H4 (cell line): ENCODE measurements at regions not wholly inside any gene's neighbourhood (a gene's known extent, or its start where the extent isn't known, plus 50 kb on each side); places are given as distances from the start of the nearest gene placed in this dataset.
"Not testable (repeated sequence)": the region's sequence is repeated elsewhere in the genome, so short reads cannot be mapped to it uniquely, and the experiment has no call there.

ENCODE experiments used
- DNase-seq: peaks from one replicate; pipeline ENCODE4 v3.0.0-alpha.2; 2015; ENCODE audit warnings: low spot score

DNA sequence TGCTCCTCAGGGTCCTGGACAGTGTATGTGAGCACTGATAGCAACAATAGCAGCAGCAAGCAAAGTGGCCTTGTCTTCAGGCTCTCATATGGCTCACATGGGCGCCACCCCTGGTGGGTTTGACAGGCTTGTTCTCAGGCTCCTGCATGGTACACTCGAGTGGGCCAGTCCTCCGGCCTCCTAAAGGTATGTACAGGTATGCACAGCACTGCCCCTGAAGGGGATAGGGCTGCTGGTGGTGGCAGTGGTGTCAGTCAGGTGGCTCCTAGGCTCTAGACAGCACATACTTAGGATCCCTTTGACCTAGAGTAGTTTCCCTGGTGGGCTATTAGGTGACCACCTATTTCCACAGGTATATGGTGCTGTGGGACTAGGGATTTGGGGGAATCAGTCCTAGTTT lies 79.8 kb downstream of the LGALS9B start:
- not testable (repeated sequence) for DNase-seq

DNA sequence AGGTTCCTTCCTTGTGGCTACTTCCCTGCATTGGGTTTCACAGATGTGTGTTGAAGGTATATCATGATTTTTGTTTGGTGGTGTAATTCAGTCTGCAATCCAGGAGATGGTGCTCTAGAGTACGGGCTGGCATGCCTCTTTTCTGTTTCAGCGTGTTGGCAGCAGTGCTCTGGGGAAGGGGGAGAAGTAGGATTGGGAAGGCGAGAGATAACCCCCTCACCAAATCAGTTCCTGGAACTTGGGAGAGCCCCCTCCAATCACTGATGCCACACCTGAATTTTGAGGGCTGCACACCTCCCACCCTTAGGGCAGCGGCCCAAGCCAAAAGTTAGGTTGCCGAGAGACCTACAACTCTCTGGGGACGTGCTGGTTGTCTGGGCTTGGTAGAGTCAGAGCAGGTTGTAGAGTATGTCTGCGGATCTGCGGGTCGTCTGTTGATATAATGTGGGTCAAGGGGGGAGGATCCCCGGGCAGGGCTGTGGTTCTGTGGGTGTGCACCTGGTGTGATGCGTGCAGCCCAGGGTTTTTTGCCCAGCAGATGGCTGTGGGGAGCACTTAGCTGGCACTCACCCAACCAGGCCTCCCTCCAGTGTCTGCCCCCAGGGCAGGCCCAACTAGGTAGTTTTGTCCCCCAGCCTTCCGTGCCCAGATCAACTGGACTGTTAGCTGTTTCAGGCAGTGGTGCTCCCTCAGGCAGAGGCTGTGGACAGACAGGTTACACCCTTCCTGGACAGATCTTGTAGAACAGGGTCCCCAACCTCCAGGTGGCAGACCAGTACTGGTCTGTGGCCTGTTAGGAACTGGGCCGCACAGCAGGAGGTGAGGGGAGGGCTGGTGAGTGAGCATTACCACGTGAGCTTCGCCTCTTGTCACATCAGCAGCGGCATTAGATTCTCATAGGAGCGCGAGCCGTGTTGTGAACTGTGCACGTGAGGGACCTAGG lies 85.7 kb downstream of the LGALS9B start:
- peak; percentile 44 for DNase-seq

DNA sequence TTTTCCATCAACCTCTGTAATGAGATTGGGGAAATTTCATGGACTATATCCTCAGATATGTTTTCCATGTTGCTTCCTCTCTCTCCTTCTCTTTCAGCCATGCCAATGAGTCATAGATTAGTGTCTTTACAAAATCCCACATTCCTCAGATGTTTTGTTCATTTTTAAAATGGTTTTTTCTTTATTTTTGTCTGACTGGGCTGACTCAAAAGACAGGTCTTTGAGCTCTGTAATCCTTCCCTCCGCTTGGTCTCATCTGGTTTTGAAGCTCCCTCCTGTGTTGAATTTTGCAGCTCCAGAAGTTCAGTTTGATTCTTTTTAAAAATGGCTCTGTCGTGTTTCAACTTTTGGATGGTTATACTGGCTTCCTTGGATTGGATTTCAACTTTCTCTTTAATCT lies 86.7 kb downstream of the LGALS9B start:
- DNase-seq = not testable (repeated sequence)

DNA sequence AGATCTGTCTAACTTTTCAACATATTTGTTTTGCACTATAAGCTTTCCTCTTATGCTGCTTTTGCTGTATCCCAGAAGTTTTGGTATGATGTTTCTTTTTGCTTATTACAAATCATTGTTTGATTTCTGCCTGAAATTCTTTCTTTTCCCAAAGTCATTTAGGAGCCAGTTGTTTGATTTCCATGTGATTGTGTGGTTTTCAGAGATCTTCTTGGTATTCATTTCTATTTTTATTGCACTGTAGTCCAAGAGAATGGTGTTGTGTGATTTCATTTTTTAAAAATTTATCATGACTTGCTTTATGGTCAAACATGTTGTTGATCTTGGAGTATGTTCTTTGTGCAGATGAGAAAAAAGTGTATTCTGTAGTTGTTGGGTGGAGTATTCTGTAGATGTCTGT lies 88.1 kb downstream of the LGALS9B start:
- not testable (repeated sequence) for DNase-seq

DNA sequence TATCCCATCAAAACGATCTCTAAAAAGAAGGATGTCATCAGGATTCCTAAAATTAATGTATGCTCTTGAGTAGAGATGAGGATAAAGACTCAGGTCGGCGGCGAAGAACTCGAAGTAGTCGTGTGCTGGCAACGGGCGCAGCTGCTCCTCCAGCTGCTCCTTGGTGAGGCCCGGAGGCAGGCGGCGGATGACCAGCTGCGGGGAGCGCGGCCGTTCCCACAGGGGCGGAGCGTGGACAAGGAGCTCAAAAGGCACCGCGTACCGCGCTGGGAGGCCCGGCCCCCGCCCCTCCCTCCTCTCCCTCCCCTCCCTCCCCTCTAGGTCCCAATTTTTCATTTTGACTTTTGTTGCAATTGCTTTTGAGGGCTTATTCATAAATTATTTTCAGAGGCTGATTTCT lies 90.7 kb downstream of the LGALS9B start:
- not testable (repeated sequence) for DNase-seq

DNA sequence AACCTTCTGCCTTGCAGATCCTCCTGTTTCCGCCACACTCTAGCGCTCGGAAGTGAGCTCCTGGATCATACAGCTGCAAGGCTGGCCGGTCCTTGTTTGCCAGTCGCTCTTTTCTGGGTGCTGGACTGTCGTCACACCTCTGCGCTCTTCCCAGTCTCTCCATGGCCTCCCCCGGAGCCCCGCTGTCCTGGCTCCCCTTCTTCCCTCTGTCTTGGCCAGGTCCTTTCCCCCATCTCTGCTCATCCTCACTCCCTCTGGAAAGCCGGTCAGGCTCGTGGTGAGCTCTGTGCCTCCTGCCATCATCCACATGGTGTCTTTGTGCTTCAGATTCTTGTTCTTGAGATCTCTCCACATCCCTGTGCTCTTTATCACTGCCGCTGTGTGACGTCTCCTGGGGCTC lies 91.6 kb downstream of the LGALS9B start:
- DNase-seq = not testable (repeated sequence)
